ENCODE measurements at regions not wholly inside any gene's neighbourhood (a gene's known extent, or its start where the extent isn't known, plus 50 kb on each side); places are given as distances from the start of the nearest gene placed in this dataset.
A peak's percentile ranks its signal among the peaks of the same experiment; 100 is the strongest.

GRCh38 chr6:97572943-97573342 is 289.9 kb upstream of the MMS22L start:
- Histone ChIP-seq H3F3A (ENCODE audit: low read depth) (no peaks in the 10 kb centered on the region), H3K36me3 (ENCODE audit: insufficient read depth, low read length) (no peaks in the 10 kb centered on the region), H3K9ac (ENCODE audit: low read depth, low read length, poor library complexity, severe bottlenecking) (no peak overlapping the region), H3K4me3 (ENCODE audit: low read length, poor library complexity, severe bottlenecking) (no peak overlapping the region), H2AFZ (ENCODE audit: low read length) (no peak overlapping the region), H3K9me2 (replicated peaks; ENCODE audit: low read depth, low read length) (no peaks in the 10 kb centered on the region), H3K4me2 (ENCODE audit: low read depth, low read length, poor library complexity, severe bottlenecking) (no peak overlapping the region), H3K9me3 (ENCODE audit: insufficient read depth, low read depth, low read length) (no peaks in the 10 kb centered on the region), H3K79me2 (ENCODE audit: insufficient read depth, low read length) (no peaks in the 10 kb centered on the region), H4K20me1 (ENCODE audit: insufficient read depth, low read length, poor library complexity, severe bottlenecking) (no peaks in the 10 kb centered on the region), H3K4me1 (ENCODE audit: insufficient read depth, low read length, poor library complexity, severe bottlenecking) (no peaks in the 10 kb centered on the region), H3K27me3 (ENCODE audit: insufficient read depth, low read length, poor library complexity, severe bottlenecking) (no peaks in the 10 kb centered on the region)
- no peak for TF ChIP-seq EZH2phosphoT487 (IDR thresholded peaks at IDR 0.05; ENCODE audit: borderline replicate concordance)
- no peak for TF ChIP-seq CTCF (conservative IDR thresholded peaks at IDR 0.05; ENCODE audit: low read length)

- H4K20me1 ChIP-seq (ENCODE audit: insufficient read depth, low read length, poor library complexity, severe bottlenecking), result no peaks in the 10 kb centered on the region
- no peaks in the 10 kb centered on the region for H3K27me3 ChIP-seq (ENCODE audit: insufficient read depth, low read length, poor library complexity, severe bottlenecking)
- H3K4me1 ChIP-seq (ENCODE audit: insufficient read depth, low read length, poor library complexity, severe bottlenecking), result no peaks in the 10 kb centered on the region
- H3K4me3 ChIP-seq (ENCODE audit: low read length, poor library complexity, severe bottlenecking), result no peak overlapping the region
- no peaks in the 10 kb centered on the region for H3K79me2 ChIP-seq (ENCODE audit: insufficient read depth, low read length)
- H3K9ac ChIP-seq (ENCODE audit: low read depth, low read length, poor library complexity, severe bottlenecking), result no peak overlapping the region
- no peak overlapping the region for H3K4me2 ChIP-seq (ENCODE audit: low read depth, low read length, poor library complexity, severe bottlenecking)
- no peak overlapping the region; the same call in 1 of the 2 replicates for H2AFZ ChIP-seq (ENCODE audit: low read length)
- no peaks in the 10 kb centered on the region for H3K36me3 ChIP-seq (ENCODE audit: insufficient read depth, low read length)
- H3K9me3 ChIP-seq (ENCODE audit: insufficient read depth, low read depth, low read length), result no peaks in the 10 kb centered on the region
- H3K9me2 ChIP-seq (replicated peaks; ENCODE audit: low read depth, low read length), result no peaks in the 10 kb centered on the region
- H3F3A ChIP-seq (ENCODE audit: low read depth), result no peaks in the 10 kb centered on the region
- TF ChIP-seq CTCF (conservative IDR thresholded peaks at IDR 0.05; ENCODE audit: low read length) (peak; percentile 19), EZH2phosphoT487 (IDR thresholded peaks at IDR 0.05; ENCODE audit: borderline replicate concordance) (no peak)
These were observed 303.3 kb upstream of the MMS22L start for GRCh38 chr6:97586344-97586743.

DNA sequence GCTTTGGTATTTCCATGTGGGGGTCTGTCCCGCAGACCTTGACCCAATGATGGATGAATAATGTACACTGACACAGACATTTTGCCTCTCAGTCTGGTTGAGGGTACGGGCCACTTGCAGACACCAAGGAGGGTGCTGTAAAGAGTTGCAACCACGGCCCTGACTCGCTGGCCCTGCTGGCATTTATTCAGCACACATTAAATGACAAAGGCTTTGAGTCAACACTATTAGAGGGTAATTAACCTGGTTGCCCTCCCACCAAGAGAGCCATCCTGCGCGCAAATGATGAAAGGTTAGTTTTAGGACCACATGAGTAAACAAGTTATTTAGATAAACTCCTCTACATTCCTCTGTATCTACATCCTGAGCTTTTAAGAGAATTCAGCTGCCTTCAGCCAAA is 308.9 kb upstream of the MMS22L start:
- Histone ChIP-seq H3K9me2 (replicated peaks; ENCODE audit: low read depth, low read length) (no peaks in the 10 kb centered on the region), H3K27me3 (ENCODE audit: insufficient read depth, low read length, poor library complexity, severe bottlenecking) (no peaks in the 10 kb centered on the region), H3K9ac (ENCODE audit: low read depth, low read length, poor library complexity, severe bottlenecking) (no peak overlapping the region), H3K4me2 (ENCODE audit: low read depth, low read length, poor library complexity, severe bottlenecking) (no peak overlapping the region), H3K9me3 (ENCODE audit: insufficient read depth, low read depth, low read length) (no peaks in the 10 kb centered on the region), H3K4me3 (ENCODE audit: low read length, poor library complexity, severe bottlenecking) (no peak overlapping the region), H3K79me2 (ENCODE audit: insufficient read depth, low read length) (no peaks in the 10 kb centered on the region), H3K4me1 (ENCODE audit: insufficient read depth, low read length, poor library complexity, severe bottlenecking) (no peaks in the 10 kb centered on the region), H2AFZ (ENCODE audit: low read length) (no peak overlapping the region), H3F3A (ENCODE audit: low read depth) (no peaks in the 10 kb centered on the region), H3K36me3 (ENCODE audit: insufficient read depth, low read length) (no peaks in the 10 kb centered on the region), H4K20me1 (ENCODE audit: insufficient read depth, low read length, poor library complexity, severe bottlenecking) (no peaks in the 10 kb centered on the region)
- no peak for TF ChIP-seq EZH2phosphoT487 (IDR thresholded peaks at IDR 0.05; ENCODE audit: borderline replicate concordance)
- no peak for TF ChIP-seq CTCF (conservative IDR thresholded peaks at IDR 0.05; ENCODE audit: low read length)
